ENCODE measurements at regions not wholly inside any gene's neighbourhood (a gene's known extent, or its start where the extent isn't known, plus 50 kb on each side); places are given as distances from the start of the nearest gene placed in this dataset.

DNA sequence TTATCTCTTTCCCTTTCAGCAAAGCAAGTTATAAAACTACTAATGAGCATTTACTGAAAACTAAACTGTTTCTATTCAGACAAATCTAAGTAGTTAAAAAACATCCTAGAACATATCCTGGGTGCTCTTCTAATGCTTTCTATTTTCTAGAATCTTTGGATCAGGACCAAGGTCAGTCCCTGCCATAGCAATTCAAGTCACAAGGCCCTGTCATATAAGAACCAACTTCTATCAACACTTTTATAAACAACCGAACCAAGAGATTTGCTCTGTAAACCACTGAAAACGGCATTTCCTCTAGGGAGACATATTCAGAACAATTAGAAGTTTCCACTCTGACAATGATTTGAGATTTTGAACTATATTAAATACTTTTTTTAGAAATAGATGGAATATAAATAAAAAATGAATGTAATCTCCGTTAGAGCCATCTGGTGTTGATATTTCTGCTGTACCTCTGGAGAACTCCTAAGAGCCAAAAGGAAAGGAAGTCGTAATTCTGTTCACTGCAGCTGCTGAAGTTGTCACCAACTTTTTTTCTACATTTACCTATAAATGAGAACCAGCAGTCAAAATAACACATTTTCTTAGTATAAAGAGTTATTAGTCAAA lies 51.4 kb upstream of the LGSN start:
- Histone ChIP-seq H3K27me3 (no peaks in the 10 kb centered on the region), H3K36me3 (no peaks in the 10 kb centered on the region), H3K9me3 (ENCODE audit: low read depth) (no peaks in the 10 kb centered on the region), H3K4me1 (ENCODE audit: low read depth) (no peaks in the 10 kb centered on the region), H3K4me3 (no peak overlapping the region), H3K27ac (no peak overlapping the region)
- TF ChIP-seq, protein P1, sequence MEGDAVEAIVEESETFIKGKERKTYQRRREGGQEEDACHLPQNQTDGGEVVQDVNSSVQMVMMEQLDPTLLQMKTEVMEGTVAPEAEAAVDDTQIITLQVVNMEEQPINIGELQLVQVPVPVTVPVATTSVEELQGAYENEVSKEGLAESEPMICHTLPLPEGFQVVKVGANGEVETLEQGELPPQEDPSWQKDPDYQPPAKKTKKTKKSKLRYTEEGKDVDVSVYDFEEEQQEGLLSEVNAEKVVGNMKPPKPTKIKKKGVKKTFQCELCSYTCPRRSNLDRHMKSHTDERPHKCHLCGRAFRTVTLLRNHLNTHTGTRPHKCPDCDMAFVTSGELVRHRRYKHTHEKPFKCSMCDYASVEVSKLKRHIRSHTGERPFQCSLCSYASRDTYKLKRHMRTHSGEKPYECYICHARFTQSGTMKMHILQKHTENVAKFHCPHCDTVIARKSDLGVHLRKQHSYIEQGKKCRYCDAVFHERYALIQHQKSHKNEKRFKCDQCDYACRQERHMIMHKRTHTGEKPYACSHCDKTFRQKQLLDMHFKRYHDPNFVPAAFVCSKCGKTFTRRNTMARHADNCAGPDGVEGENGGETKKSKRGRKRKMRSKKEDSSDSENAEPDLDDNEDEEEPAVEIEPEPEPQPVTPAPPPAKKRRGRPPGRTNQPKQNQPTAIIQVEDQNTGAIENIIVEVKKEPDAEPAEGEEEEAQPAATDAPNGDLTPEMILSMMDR (IDR thresholded peaks at IDR 0.05; ENCODE audit: low read depth, low read length): no peak
- no peak for DNase-seq (ENCODE audit: low read depth in 1 of 2, low spot score in 1 of 2)

DNA sequence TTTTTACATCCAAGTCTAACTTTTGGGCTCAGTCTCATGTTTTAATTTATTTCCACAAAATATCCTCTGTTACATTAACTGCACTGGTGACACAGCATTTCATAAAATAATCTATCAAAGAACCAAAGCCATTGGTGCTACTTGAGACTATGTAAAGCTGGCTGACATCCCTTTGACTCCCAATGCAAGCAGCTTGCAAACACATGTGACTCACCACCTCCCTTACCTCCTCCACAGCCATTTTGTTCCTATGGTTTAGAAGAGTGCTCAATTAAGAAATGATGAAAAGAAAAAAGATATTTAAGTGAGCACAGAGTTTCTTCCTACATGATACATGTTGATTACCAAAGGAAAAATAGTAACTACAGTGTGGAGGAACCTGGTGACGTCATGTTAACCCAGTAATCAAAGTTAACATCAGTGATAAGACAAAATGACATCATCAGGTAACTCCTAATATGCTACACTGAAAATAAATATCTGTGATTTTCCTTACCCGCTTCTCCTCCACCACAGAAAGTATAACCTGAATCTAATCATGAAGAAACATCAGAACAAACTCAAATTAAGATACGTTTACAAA lies 53.3 kb upstream of the LGSN start:
- no peaks in the 10 kb centered on the region for H3K36me3 ChIP-seq
- H3K4me3 ChIP-seq: no peak overlapping the region
- no peaks in the 10 kb centered on the region for H3K27me3 ChIP-seq
- H3K27ac ChIP-seq: no peak overlapping the region
- H3K9me3 ChIP-seq (ENCODE audit: low read depth): no peaks in the 10 kb centered on the region
- peak in 1 of 2 donors; percentile 11 for DNase-seq (ENCODE audit: low read depth in 1 of 2, low spot score in 1 of 2)
- no peaks in the 10 kb centered on the region for H3K4me1 ChIP-seq (ENCODE audit: low read depth)
- TF ChIP-seq, protein P1 (IDR thresholded peaks at IDR 0.05; ENCODE audit: low read depth, low read length): no peak

DNA sequence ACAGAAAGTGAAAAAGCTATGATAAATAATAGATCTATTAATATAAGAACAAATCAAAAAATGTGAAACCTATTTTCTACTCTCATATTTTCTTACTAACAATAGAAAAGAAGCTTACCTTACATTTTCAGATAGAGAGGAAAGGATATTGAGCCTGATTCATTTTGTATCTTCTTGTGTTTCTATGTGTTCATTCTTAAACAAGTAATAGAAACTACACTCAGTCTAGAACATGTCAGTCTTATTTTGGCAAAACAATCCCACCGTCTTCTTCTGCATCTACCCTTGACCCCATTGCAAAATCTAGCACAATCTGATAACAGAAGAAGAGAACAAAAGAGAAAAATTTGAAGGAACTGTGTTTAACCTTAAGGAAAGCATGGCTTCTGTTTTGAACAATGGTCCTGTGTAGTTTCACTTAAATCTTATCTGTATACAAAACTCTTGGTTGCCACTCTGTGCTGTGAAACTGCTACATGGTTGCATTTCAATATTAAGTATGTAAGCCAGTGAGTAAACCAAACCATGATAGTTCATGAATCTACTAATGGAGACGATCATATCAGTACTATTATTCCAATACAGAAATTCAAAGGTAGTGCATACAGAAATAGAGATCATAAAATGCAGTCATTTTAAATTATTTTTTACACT lies 69.5 kb upstream of the LGSN start:
- TF ChIP-seq, protein P1 (IDR thresholded peaks at IDR 0.05; ENCODE audit: low read depth, low read length): no peak
- Histone ChIP-seq H3K4me3 (no peak overlapping the region), H3K27me3 (no peaks in the 10 kb centered on the region), H3K4me1 (ENCODE audit: low read depth) (no peaks in the 10 kb centered on the region), H3K27ac (no peak overlapping the region), H3K36me3 (no peaks in the 10 kb centered on the region), H3K9me3 (ENCODE audit: low read depth) (no peaks in the 10 kb centered on the region)
- no peak for DNase-seq (ENCODE audit: low read depth in 1 of 2, low spot score in 1 of 2)

DNA sequence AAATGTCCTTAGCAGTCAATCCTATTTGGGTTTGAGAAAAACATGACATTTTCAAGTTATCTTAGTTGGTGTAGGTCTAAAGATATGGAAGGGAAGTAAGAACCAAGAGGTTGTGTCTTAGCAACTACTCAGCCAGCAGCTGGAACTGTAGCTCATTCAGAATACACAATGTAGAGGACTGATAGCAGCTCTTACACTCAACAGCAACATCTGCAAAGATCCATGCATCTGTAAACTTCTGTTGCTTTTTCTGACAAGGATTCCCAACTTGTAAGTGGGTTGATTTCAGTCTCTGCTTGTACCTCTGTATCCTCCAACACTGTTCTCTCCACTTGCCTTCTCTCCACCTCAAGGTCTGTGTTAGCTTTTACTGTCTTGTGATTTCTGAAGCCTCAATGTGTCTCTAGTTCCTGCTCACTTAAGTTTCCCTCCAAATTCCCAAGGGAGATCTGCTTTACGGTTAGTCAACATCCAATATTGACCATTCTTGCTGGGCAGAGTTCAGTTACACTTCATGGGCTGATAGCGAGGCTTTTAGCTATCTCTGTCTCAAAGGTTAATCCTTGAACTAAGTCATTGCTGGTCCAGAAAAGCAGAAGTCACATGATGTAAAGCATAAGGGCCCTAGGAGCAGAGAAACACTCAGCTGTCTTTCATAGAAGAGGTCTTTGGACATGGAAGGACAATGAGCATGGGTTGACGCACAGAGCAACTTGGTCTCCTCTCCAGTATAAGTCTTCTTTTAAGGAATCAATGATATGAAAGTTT lies 71.6 kb upstream of the LGSN start:
- DNase-seq (ENCODE audit: low read depth in 1 of 2, low spot score in 1 of 2): no peak
- Histone ChIP-seq H3K27ac (no peak overlapping the region), H3K36me3 (no peaks in the 10 kb centered on the region), H3K27me3 (no peaks in the 10 kb centered on the region), H3K4me1 (ENCODE audit: low read depth) (no peaks in the 10 kb centered on the region), H3K9me3 (ENCODE audit: low read depth) (no peaks in the 10 kb centered on the region), H3K4me3 (no peak overlapping the region)
- TF ChIP-seq, protein P1 (IDR thresholded peaks at IDR 0.05; ENCODE audit: low read depth, low read length): no peak

DNA sequence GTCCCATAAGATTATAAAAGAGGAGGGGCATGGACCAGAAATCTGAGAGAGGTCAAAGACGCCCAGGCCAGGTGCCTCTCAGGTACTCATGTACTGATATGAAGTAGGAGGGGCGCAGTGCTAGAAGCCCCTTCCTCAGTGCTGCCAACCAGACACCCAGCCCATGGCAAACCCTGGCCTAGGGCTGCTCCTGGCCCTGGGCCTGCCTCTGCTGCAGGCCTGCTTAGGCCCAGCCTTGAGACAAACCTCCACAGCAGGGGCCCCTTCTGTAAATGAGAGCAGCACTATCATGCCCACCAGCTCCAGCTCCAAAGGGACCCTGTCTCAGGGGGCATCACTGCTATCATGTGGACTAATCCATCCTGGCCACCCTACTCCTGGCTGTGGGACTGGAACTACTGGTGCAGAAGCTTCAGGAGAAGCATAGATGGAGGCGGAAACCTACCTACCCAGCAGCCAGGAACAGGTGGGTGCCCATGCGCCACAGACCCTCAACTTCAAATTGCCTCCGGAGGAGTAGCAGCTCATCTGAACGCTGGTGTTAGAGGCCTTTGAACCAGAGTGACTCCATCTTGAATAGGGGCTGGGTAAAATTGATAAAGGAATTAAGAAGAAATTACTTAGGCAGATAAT lies 72.4 kb upstream of the LGSN start:
- TF ChIP-seq, protein P1 (IDR thresholded peaks at IDR 0.05; ENCODE audit: low read depth, low read length): no peak
- H3K27ac ChIP-seq: no peak overlapping the region
- H3K4me1 ChIP-seq (ENCODE audit: low read depth): no peaks in the 10 kb centered on the region
- no peak for DNase-seq (ENCODE audit: low read depth in 1 of 2, low spot score in 1 of 2)
- H3K36me3 ChIP-seq: no peaks in the 10 kb centered on the region
- no peaks in the 10 kb centered on the region for H3K9me3 ChIP-seq (ENCODE audit: low read depth)
- no peak overlapping the region for H3K4me3 ChIP-seq
- H3K27me3 ChIP-seq: no peaks in the 10 kb centered on the region
